Heart left ventricle (tissue), 16 donors: ENCODE measurements at regions not wholly inside any gene's neighbourhood (a gene's known extent, or its start where the extent isn't known, plus 50 kb on each side); places are given as distances from the start of the nearest gene placed in this dataset.

Experiments used
- ATAC-seq, 4 donors: fragments of 200-7000 bp; cut with Tn5 transposase; one replicate each; pipeline ENCODE4 v1.9.1; 2020 to 2022; ENCODE audit warnings: moderate library complexity in 4 of 4, mild to moderate bottlenecking in 3 of 4, moderate number of reproducible peaks in 1 of 4
- DNase-seq, 5 donors: peaks; one replicate each; pipeline ENCODE4 v3.0.0-alpha.2; 2020
- H3K27ac ChIP-seq, 12 donors: fragments of 200-600 bp; sonication (generic) in 4 of 12; one replicate each; pipeline versions ENCODE4 v1.5.0 to v1.8.0; 2016 to 2022; ENCODE audit warnings: mild to moderate bottlenecking in 2 of 12
- H3K27me3 ChIP-seq, 9 donors: fragments of 200-600 bp; sonication (generic) in 2 of 9; one replicate each; pipeline versions ENCODE4 v1.5.1 to v1.8.0; 2016 to 2022; ENCODE audit warnings: mild to moderate bottlenecking in 3 of 9
- H3K36me3 ChIP-seq, 9 donors: fragments of 200-600 bp; sonication (generic) in 2 of 9; one replicate each; pipeline versions ENCODE4 v1.5.0 to v1.8.0; 2018 to 2022; ENCODE audit warnings: mild to moderate bottlenecking in 2 of 9
- H3K4me1 ChIP-seq, 12 donors: fragments of 200-600 bp; sonication (generic) in 4 of 12; one replicate each; pipeline versions ENCODE4 v1.5.0 to v1.8.0; 2016 to 2022; ENCODE audit warnings: mild to moderate bottlenecking in 3 of 12
- H3K4me3 ChIP-seq, 12 donors: fragments of 200-600 bp; sonication (generic) in 4 of 12; one replicate each; pipeline versions ENCODE4 v1.5.0 to v1.8.0; 2017 to 2022; ENCODE audit warnings: mild to moderate bottlenecking in 9 of 12, moderate library complexity in 4 of 12
- H3K9me3 ChIP-seq, 12 donors: fragments of 200-600 bp; sonication (generic) in 4 of 12; one replicate each; pipeline versions ENCODE4 v1.5.0 to v1.8.0; 2016 to 2022; ENCODE audit warnings: mild to moderate bottlenecking in 1 of 12
- POLR2A ChIP-seq, 2 donors: fragments of 450-650 bp; IDR thresholded peaks; one replicate each; pipeline ENCODE4 v1.6.1; 2017; ENCODE audit warnings: antibody characterized with exemption in 2 of 2, mild to moderate bottlenecking in 2 of 2, moderate library complexity in 2 of 2
- WGBS, 4 donors: extraction: QIAGEN DNeasy Blood & Tissue Kit in 2 of 4; methylation state at CpG; one replicate each; pipeline versions ENCODE4 v1.1.5 to v1.1.7; 2013 to 2018; 5-methylcytosine and 5-hydroxymethylcytosine counted together
- intact Hi-C, 10 donors: fragments of 100-400 bp; cut with DNase I; formaldehyde crosslinking; loops; one replicate each; pipeline versions ENCODE4 v1.11.1 to v1.14.2; 2022
- TF ChIP-seq, protein P1 (sequence below), 12 donors: fragments of 200-600 bp; sonication (generic) in 4 of 12; IDR thresholded peaks; one replicate each; pipeline versions ENCODE4 v1.5.0 to v1.8.0; 2018 to 2022; ENCODE audit warnings: antibody characterized with exemption in 12 of 12, mild to moderate bottlenecking in 5 of 12
- donor health status: ischemic (EF 13 %, LVEDD 7.1; RV severe dilation, severe dysfunction).
- donor health status: healthy with polysubstance abuse.
- donor health status: DM: no; HTN: yes; CAD: no.
- donor health status: DM: no; HTN: no; CAD: no.
- donor health status: ischemic (EF 25% LVEDD 6.9; RV normal size, moderate dysfunction).
- donor health status: ischemic (EF 25% LVEDD 5.7; RV mildly dilated, moderate dysfunction).
- donor health status: healthy.
- donor health status: DM: yes; HTN: yes; CAD: no.
- donor health status: ischemic (EF 35%, LVEDD 5.7; RV mildly dilated, moderate dysfunction).
- donor health status: nonischemic (EF 11% LVEDD 7.7; RV severe dilation, severe dysfunction).
- donor health status: DM: yes; HTN: yes; CAD: no.
- donor health status: PGD.
- donor health status: ischemic (EF 29% LVEDD 5.4; RV normal size, mild dysfunction).
- donor health status: nonischemic (EF 23%, LVEDD 6.1; RV moderate dilation, normal function).

GRCh38 chr10:78732381-78732780, 336.4 kb upstream of the ZMIZ1 start:
- Histone ChIP-seq H3K4me1 (peaks cover 0 to 22% (median 14%) of the 10 kb centered on the region in 12 donors), H3K27ac (no peak overlapping the region), H3K36me3 (no peaks in the 10 kb centered on the region), H3K27me3 (no peaks in the 10 kb centered on the region), H3K4me3 (no peak overlapping the region), H3K9me3 (no peaks in the 10 kb centered on the region)
- TF ChIP-seq, protein P1, sequence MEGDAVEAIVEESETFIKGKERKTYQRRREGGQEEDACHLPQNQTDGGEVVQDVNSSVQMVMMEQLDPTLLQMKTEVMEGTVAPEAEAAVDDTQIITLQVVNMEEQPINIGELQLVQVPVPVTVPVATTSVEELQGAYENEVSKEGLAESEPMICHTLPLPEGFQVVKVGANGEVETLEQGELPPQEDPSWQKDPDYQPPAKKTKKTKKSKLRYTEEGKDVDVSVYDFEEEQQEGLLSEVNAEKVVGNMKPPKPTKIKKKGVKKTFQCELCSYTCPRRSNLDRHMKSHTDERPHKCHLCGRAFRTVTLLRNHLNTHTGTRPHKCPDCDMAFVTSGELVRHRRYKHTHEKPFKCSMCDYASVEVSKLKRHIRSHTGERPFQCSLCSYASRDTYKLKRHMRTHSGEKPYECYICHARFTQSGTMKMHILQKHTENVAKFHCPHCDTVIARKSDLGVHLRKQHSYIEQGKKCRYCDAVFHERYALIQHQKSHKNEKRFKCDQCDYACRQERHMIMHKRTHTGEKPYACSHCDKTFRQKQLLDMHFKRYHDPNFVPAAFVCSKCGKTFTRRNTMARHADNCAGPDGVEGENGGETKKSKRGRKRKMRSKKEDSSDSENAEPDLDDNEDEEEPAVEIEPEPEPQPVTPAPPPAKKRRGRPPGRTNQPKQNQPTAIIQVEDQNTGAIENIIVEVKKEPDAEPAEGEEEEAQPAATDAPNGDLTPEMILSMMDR (IDR thresholded peaks at IDR 0.05): no peak
- TF ChIP-seq POLR2A (IDR thresholded peaks at IDR 0.05): no peak
- ATAC-seq: no peak
- WGBS, 4 donors: 91 to 99% (median 96%) methylated on average over 7 to 8 of the region's 8 CpGs
- intact Hi-C loops: no loop called here
- no peak for DNase-seq

DNA sequence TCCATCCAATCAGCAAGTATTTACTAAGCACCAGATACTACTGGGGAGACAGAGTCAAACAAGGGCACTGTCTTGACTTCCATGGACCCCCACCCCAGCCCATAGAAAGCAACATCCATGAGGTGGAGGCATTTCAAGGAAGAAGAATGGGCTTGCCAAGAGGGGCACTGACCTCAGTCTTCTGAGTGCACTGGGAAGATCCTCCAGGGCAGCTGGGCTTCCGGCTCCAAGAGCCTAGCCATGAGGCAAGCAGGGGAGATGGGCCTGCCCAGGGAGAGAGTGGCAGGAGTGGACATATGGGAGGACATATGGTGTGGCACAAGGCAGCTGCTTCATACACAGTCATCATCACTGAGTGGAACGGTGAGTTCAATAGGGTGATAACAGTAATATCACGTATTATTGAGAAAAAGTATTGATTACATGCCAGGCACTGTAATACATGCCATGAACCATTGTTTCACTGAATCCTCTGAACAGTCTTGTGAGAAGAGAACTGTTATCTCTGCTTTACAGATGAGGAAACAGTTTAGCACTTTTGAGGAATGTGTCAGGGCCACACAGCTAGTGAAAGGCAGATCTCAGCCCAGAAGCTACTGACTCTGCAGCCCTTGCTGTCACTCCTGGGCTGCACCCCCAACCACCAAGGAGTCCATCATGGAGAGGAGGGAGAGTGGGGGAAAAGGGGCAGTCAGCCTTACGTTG, 331.7 kb upstream of the ZMIZ1 start:
- no peak overlapping the region for H3K27ac ChIP-seq
- H3K4me3 ChIP-seq: no peak overlapping the region
- TF ChIP-seq, protein P1 (IDR thresholded peaks at IDR 0.05): no peak
- TF ChIP-seq POLR2A (IDR thresholded peaks at IDR 0.05): no peak
- DNase-seq (no peak), ATAC-seq (no peak)
- peaks cover 0 to 25% (median 13%) of the 10 kb centered on the region in 12 donors for H3K4me1 ChIP-seq
- WGBS, 4 donors: 77 to 96% (median 86%) methylated on average over 4 of the region's 4 CpGs
- no peaks in the 10 kb centered on the region for H3K9me3 ChIP-seq
- intact Hi-C loops: no loop called here
- no peaks in the 10 kb centered on the region for H3K36me3 ChIP-seq
- no peaks in the 10 kb centered on the region for H3K27me3 ChIP-seq

DNA sequence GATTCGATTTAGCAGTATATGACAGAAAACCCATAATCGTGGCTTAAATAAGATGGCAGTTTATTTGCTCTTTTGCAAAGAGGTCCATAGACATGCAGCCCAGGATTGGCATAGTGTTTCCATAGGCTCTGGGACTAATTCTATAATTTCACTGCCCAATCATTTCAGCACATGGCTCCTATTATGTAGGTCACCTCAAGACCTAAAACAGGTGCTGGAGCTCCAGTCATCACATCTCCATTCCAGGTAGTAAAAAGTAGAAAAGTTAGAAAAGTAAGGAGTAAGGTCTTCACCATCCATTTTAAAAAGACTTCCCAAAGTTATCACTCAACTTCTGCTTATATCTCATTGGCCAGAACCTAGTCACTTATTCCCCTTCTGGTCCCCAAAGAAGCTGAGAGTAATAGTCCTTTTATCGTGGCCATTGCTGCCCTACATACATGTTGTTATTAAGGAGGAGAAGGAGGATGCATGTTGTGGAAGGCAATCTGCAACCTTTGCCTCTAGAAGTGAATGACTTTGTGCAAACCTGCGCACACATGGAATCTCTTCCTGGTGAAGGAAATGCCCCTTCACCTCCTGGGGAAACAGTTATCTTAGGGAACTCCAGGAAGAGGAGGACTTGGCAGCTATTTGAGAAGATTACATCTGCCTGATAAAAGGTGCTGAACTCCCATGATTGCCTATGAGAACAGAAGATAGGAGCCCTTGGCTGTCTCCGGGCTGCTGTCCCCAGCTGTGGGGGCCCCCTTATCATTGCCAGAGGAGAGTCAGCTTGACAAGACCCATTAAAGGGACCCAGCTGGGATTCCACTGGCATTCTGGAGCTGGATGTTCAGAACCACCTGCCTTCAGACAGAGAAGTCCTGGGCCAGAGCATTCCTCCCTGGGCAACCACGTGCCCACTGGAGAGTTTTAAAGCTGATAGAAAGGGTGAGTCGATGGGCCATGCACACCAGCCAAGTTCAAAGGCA, 330.6 kb upstream of the ZMIZ1 start:
- Histone ChIP-seq H3K27me3 (no peaks in the 10 kb centered on the region), H3K36me3 (no peaks in the 10 kb centered on the region), H3K9me3 (no peaks in the 10 kb centered on the region), H3K4me3 (no peak overlapping the region), H3K27ac (no peak overlapping the region), H3K4me1 (peaks cover 0 to 34% (median 14%) of the 10 kb centered on the region in 12 donors)
- WGBS, 4 donors: 55 to 69% (median 66%) methylated on average over 7 of the region's 7 CpGs
- no peak for ATAC-seq
- no peak for DNase-seq
- intact Hi-C loops: no loop called here
- TF ChIP-seq, protein P1 (IDR thresholded peaks at IDR 0.05): no peak
- TF ChIP-seq POLR2A (IDR thresholded peaks at IDR 0.05): no peak

DNA sequence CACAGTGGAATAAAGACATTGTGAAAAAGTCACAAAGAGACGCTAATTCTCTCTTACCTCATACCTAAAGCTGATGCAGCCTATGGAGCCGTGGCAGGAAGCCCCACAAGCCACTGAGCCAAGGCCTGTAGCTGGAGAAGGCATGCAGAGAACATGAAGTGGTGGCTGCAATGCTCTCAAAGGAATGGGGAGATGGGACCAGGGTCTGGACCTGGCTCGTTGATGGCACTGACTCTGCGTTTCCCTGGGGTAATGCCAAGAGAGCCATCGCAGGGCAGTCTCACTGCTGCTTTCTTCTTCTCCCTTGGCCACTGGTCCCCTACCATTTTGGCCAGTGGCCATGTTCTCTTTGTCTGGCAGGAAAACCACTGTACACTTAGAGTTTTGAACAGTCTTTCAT, 329.9 kb upstream of the ZMIZ1 start:
- no peak for DNase-seq
- 87 to 92% (median 88%) methylated on average over 5 of the region's 5 CpGs for WGBS, 4 donors
- H3K27me3 ChIP-seq: no peaks in the 10 kb centered on the region

More for the DNA sequence above, 329.9 kb upstream of the ZMIZ1 start:
- H3K27ac ChIP-seq: no peak overlapping the region
- H3K4me1 ChIP-seq: peaks cover 0 to 39% (median 17%) of the 10 kb centered on the region in 12 donors
- no peak for ATAC-seq
- intact Hi-C loops: no loop called here
- no peaks in the 10 kb centered on the region for H3K9me3 ChIP-seq
- no peak overlapping the region for H3K4me3 ChIP-seq
- no peaks in the 10 kb centered on the region for H3K36me3 ChIP-seq
- TF ChIP-seq POLR2A (IDR thresholded peaks at IDR 0.05): no peak
- TF ChIP-seq, protein P1 (IDR thresholded peaks at IDR 0.05): no peak
